ENCODE measurements at regions not wholly inside any gene's neighbourhood (a gene's known extent, or its start where the extent isn't known, plus 50 kb on each side); places are given as distances from the start of the nearest gene placed in this dataset.

GRCh38 chr12:3436461-3437065 lies 54.4 kb upstream of the PRMT8 start:
- Histone ChIP-seq H3K27ac (ENCODE audit: insufficient read depth, low read depth, low read length) (no peak overlapping the region), H4K20me1 (replicated peaks; ENCODE audit: control insufficient read depth, extremely low read depth, insufficient read depth, low read length) (no peaks in the 10 kb centered on the region), H3K9me1 (replicated peaks; ENCODE audit: control insufficient read depth, extremely low read depth, insufficient read depth, low read length) (no peaks in the 10 kb centered on the region), H2AFZ (ENCODE audit: low read depth, low read length) (no peak overlapping the region), H3K36me3 (ENCODE audit: control insufficient read depth in 2 of 2, extremely low read depth in 1 of 2, insufficient read depth in 2 of 2, low read length in 2 of 2) (no peaks in the 10 kb centered on the region), H3K4me3 (replicated peaks in 1 of 3; ENCODE audit: insufficient read depth in 1 of 3, low read depth in 1 of 3, low read length in 3 of 3) (no peak overlapping the region), H3K9me3 (replicated peaks; ENCODE audit: control insufficient read depth, insufficient read depth, low read length) (no peaks in the 10 kb centered on the region), H3K9ac (replicated peaks; ENCODE audit: extremely low read depth, insufficient read depth, low read length) (no peak overlapping the region), H3K4me2 (ENCODE audit: insufficient read depth, low read length) (no peak overlapping the region), H3K79me2 (ENCODE audit: control insufficient read depth, insufficient read depth, low read length) (no peaks in the 10 kb centered on the region), H3K4me1 (ENCODE audit: control insufficient read depth, extremely low read depth, insufficient read depth, low read length) (no peaks in the 10 kb centered on the region), H3K27me3 (ENCODE audit: control insufficient read depth in 2 of 2, insufficient read depth in 2 of 2, low read length in 2 of 2) (peaks cover 0 to 2% of the 10 kb centered on the region in 2 experiments)
- DNase-seq (ENCODE audit: low read depth, low spot score) (no peak), FAIRE-seq (no peak)
- CTCF ChIA-PET, result interaction anchor here (0.8 kb wide), 1 partner anchor 11 kb away, joined by 3 read pairs; no protein-coding TSS in a partner anchor
- intact Hi-C loops (cut with micrococcal nuclease) (no loop called here), dilution Hi-C loops (cut with MboI; ENCODE audit: extremely low pct_ligation_motif_present, low sequenced_read_pairs) (no loop called here)
- TF ChIP-seq GATA2 (IDR thresholded peaks at IDR 0.05; ENCODE audit: insufficient read depth, insufficient read length, low read depth, low read length), result no peak
- POLR2A ChIA-PET, result no interaction called here
- no TSS peak for BruUV-seq (replicated peaks)

DNA sequence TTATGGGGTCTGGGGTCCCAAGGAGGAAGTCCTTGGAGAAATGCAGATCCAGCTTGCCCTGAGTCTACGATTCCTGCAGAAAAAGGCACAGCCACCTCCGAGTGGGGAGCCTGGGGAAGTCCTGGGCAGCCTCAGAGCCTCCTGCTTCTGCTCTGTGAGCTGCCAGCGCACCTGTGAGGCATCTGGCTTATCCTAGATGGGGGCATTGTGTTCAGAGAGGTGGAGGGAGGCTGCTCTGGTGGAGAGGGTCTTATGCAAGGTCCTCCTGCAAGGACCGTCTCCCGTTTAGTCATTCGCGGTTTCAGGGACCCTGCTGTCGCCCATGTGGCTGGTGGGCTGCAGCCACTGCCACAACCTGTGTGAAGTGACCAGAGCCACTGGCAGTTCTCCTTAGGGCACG lies 53.0 kb upstream of the PRMT8 start:
- Histone ChIP-seq H3K36me3 (ENCODE audit: control insufficient read depth in 2 of 2, extremely low read depth in 1 of 2, insufficient read depth in 2 of 2, low read length in 2 of 2) (no peaks in the 10 kb centered on the region), H3K9me3 (replicated peaks; ENCODE audit: control insufficient read depth, insufficient read depth, low read length) (no peaks in the 10 kb centered on the region), H2AFZ (ENCODE audit: low read depth, low read length) (no peak overlapping the region), H3K9me1 (replicated peaks; ENCODE audit: control insufficient read depth, extremely low read depth, insufficient read depth, low read length) (no peaks in the 10 kb centered on the region), H3K79me2 (ENCODE audit: control insufficient read depth, insufficient read depth, low read length) (no peaks in the 10 kb centered on the region), H3K27me3 (ENCODE audit: control insufficient read depth in 2 of 2, insufficient read depth in 2 of 2, low read length in 2 of 2) (peaks cover 0 to 2% of the 10 kb centered on the region in 2 experiments), H4K20me1 (replicated peaks; ENCODE audit: control insufficient read depth, extremely low read depth, insufficient read depth, low read length) (no peaks in the 10 kb centered on the region), H3K4me1 (ENCODE audit: control insufficient read depth, extremely low read depth, insufficient read depth, low read length) (no peaks in the 10 kb centered on the region), H3K4me3 (replicated peaks in 1 of 3; ENCODE audit: insufficient read depth in 1 of 3, low read depth in 1 of 3, low read length in 3 of 3) (no peak overlapping the region), H3K9ac (replicated peaks; ENCODE audit: extremely low read depth, insufficient read depth, low read length) (no peak overlapping the region), H3K27ac (ENCODE audit: insufficient read depth, low read depth, low read length) (no peak overlapping the region), H3K4me2 (ENCODE audit: insufficient read depth, low read length) (no peak overlapping the region)
- no peak for DNase-seq (ENCODE audit: low read depth, low spot score)
- FAIRE-seq, result no peak
- intact Hi-C loops (cut with micrococcal nuclease), result no loop called here
- ChIA-PET CTCF (no interaction called here), POLR2A (no interaction called here)
- dilution Hi-C loops (cut with MboI; ENCODE audit: extremely low pct_ligation_motif_present, low sequenced_read_pairs), result no loop called here
- no TSS peak for BruUV-seq (replicated peaks)
- TF ChIP-seq MAX (IDR thresholded peaks at IDR 0.05; ENCODE audit: insufficient read depth, insufficient read length) (no peak), GATA2 (IDR thresholded peaks at IDR 0.05; ENCODE audit: insufficient read depth, insufficient read length, low read depth, low read length) (no peak), MYC (IDR thresholded peaks at IDR 0.05; ENCODE audit: low read depth, low read length) (no peak), EZH2 (IDR thresholded peaks at IDR 0.05; ENCODE audit: borderline replicate concordance, low read depth, low read length, severe bottlenecking) (no peak), JUN (IDR thresholded peaks at IDR 0.05; ENCODE audit: borderline replicate concordance, insufficient read depth, insufficient read length, low read depth) (no peak), FOS (IDR thresholded peaks at IDR 0.05; ENCODE audit: borderline replicate concordance, insufficient read depth, low read length) (no peak), POLR2A (IDR thresholded peaks at IDR 0.05; ENCODE audit: low read depth, low read length) (no peak), POLR2AphosphoS5 (IDR thresholded peaks at IDR 0.05; ENCODE audit: insufficient read depth, low read depth, low read length) (no peak)
- TF ChIP-seq, protein P1, sequence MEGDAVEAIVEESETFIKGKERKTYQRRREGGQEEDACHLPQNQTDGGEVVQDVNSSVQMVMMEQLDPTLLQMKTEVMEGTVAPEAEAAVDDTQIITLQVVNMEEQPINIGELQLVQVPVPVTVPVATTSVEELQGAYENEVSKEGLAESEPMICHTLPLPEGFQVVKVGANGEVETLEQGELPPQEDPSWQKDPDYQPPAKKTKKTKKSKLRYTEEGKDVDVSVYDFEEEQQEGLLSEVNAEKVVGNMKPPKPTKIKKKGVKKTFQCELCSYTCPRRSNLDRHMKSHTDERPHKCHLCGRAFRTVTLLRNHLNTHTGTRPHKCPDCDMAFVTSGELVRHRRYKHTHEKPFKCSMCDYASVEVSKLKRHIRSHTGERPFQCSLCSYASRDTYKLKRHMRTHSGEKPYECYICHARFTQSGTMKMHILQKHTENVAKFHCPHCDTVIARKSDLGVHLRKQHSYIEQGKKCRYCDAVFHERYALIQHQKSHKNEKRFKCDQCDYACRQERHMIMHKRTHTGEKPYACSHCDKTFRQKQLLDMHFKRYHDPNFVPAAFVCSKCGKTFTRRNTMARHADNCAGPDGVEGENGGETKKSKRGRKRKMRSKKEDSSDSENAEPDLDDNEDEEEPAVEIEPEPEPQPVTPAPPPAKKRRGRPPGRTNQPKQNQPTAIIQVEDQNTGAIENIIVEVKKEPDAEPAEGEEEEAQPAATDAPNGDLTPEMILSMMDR (IDR thresholded peaks at IDR 0.05; ENCODE audit: extremely low read depth in 1 of 2, insufficient read depth in 1 of 2, low read depth in 1 of 2, low read length in 2 of 2), result no peak
